ENCODE measurements at regions not wholly inside any gene's neighbourhood (a gene's known extent, or its start where the extent isn't known, plus 50 kb on each side); places are given as distances from the start of the nearest gene placed in this dataset.
A peak's percentile ranks its signal among the peaks of the same experiment; 100 is the strongest.

- DNase-seq = no peak
These were observed 105.2 kb downstream of the ZNF280B start for GRCh38 chr22:22403306-22403705.

GRCh38 chr22:22403771-22404170, 104.8 kb downstream of the ZNF280B start:
- Histone ChIP-seq H3K4me1 (no peaks in the 10 kb centered on the region), H3K27me3 (no peaks in the 10 kb centered on the region), H3K27ac (no peak overlapping the region), H3K4me3 (no peak overlapping the region), H3K9me3 (no peaks in the 10 kb centered on the region), H3K36me3 (no peaks in the 10 kb centered on the region)
- ATAC-seq = peak in 1 of 4 donors; percentile 23
- WGBS (ENCODE audit: insufficient coverage, low coverage, low lambda C conversion rate, missing lambda C conversion rate) = 69% methylated on average over 2 of the region's 4 CpGs
- no peak for TF ChIP-seq POLR2A (IDR thresholded peaks at IDR 0.05)
- no peak for TF ChIP-seq CTCF (IDR thresholded peaks at IDR 0.05)
- DNase-seq = no peak
- intact Hi-C loops (cut with DNase I) = no loop called here

More at GRCh38 chr22:22403306-22403705, 105.2 kb downstream of the ZNF280B start:
- intact Hi-C loops (cut with DNase I) = no loop called here
- TF ChIP-seq CTCF (IDR thresholded peaks at IDR 0.05) = no peak
- TF ChIP-seq POLR2A (IDR thresholded peaks at IDR 0.05) = no peak
- no peak overlapping the region for H3K4me3 ChIP-seq
- no peak for ATAC-seq
- H3K9me3 ChIP-seq = no peaks in the 10 kb centered on the region
- no peak overlapping the region for H3K27ac ChIP-seq
- no peaks in the 10 kb centered on the region for H3K4me1 ChIP-seq
- no peaks in the 10 kb centered on the region for H3K27me3 ChIP-seq
- WGBS (ENCODE audit: insufficient coverage, low coverage, low lambda C conversion rate, missing lambda C conversion rate) = 67% methylated on average over 3 of the region's 6 CpGs
- no peaks in the 10 kb centered on the region for H3K36me3 ChIP-seq

GRCh38 chr22:22404598-22405284, 103.8 kb downstream of the ZNF280B start:
- intact Hi-C loops (cut with DNase I) = no loop called here
- H3K4me1 ChIP-seq = no peaks in the 10 kb centered on the region
- no peak overlapping the region for H3K4me3 ChIP-seq
- ATAC-seq = no peak
- TF ChIP-seq CTCF (IDR thresholded peaks at IDR 0.05) (no peak), POLR2A (IDR thresholded peaks at IDR 0.05) (no peak)
- no peaks in the 10 kb centered on the region for H3K27me3 ChIP-seq
- no peaks in the 10 kb centered on the region for H3K9me3 ChIP-seq
- DNase-seq = no peak
- H3K36me3 ChIP-seq = no peaks in the 10 kb centered on the region
- WGBS (ENCODE audit: insufficient coverage, low coverage, low lambda C conversion rate, missing lambda C conversion rate) = no CpG with 5 or more reads among the region's 8 CpGs
- H3K27ac ChIP-seq = no peak overlapping the region

- Histone ChIP-seq H3K27me3 (no peaks in the 10 kb centered on the region), H3K4me1 (no peaks in the 10 kb centered on the region), H3K9me3 (no peaks in the 10 kb centered on the region), H3K4me3 (no peak overlapping the region), H3K36me3 (no peaks in the 10 kb centered on the region), H3K27ac (no peak overlapping the region)
- ATAC-seq (no peak), DNase-seq (no peak)
- 62% methylated on average over 5 of the region's 5 CpGs for WGBS (ENCODE audit: insufficient coverage, low coverage, low lambda C conversion rate, missing lambda C conversion rate)
- TF ChIP-seq CTCF (IDR thresholded peaks at IDR 0.05) = no peak
- no peak for TF ChIP-seq POLR2A (IDR thresholded peaks at IDR 0.05)
- intact Hi-C loops (cut with DNase I) = no loop called here
These were observed 102.0 kb downstream of the ZNF280B start for GRCh38 chr22:22406445-22407027.

All from right lobe of liver (tissue), 6 donors.